ENCODE measurements at regions not wholly inside any gene's neighbourhood (a gene's known extent, or its start where the extent isn't known, plus 50 kb on each side); places are given as distances from the start of the nearest gene placed in this dataset.

DNA sequence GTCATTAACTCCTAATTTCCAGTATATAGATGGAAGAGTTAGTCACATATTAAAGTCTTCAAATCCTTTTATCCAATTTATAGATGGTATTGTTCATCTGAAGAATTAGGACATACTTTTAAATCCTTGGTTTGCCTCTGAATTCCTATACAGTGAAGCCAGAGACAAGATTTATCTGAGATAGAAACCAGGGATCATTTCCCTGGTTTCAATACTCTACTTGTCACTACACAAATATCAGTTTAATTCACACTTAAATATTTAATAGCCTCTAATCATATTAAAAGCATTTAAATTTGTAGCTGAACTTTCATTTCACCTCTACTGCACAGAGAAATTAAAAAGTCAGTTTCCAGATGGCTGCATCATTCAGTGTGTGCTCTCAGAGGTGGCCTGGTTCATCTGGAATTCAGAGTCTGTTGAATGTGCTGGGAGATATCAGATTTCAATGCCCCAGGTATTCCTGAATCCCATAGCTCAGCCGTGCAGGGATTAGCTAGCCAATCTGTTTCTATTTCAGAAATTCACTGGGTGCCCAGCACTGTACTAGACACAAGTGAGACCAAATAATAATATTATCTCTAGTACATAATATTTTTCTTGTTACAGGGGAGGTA, 344.3 kb downstream of the AASDHPPT start:
- Mint-ChIP-seq H3K27ac (ENCODE audit: unreplicated experiment) (no peak overlapping the region), H3K4me3 (ENCODE audit: unreplicated experiment) (no peak overlapping the region), H3K4me1 (ENCODE audit: unreplicated experiment) (no peaks in the 10 kb centered on the region), H3K27me3 (ENCODE audit: unreplicated experiment) (peaks cover under 1% of the 10 kb centered on the region), H3K36me3 (ENCODE audit: low read depth, unreplicated experiment) (no peaks in the 10 kb centered on the region), H3K9me3 (ENCODE audit: unreplicated experiment) (no peaks in the 10 kb centered on the region)
- no peak for DNase-seq (ENCODE audit: low spot score)
- TF ChIP-seq, protein P1, sequence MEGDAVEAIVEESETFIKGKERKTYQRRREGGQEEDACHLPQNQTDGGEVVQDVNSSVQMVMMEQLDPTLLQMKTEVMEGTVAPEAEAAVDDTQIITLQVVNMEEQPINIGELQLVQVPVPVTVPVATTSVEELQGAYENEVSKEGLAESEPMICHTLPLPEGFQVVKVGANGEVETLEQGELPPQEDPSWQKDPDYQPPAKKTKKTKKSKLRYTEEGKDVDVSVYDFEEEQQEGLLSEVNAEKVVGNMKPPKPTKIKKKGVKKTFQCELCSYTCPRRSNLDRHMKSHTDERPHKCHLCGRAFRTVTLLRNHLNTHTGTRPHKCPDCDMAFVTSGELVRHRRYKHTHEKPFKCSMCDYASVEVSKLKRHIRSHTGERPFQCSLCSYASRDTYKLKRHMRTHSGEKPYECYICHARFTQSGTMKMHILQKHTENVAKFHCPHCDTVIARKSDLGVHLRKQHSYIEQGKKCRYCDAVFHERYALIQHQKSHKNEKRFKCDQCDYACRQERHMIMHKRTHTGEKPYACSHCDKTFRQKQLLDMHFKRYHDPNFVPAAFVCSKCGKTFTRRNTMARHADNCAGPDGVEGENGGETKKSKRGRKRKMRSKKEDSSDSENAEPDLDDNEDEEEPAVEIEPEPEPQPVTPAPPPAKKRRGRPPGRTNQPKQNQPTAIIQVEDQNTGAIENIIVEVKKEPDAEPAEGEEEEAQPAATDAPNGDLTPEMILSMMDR (IDR thresholded peaks at IDR 0.05; ENCODE audit: unreplicated experiment), result no peak

DNA sequence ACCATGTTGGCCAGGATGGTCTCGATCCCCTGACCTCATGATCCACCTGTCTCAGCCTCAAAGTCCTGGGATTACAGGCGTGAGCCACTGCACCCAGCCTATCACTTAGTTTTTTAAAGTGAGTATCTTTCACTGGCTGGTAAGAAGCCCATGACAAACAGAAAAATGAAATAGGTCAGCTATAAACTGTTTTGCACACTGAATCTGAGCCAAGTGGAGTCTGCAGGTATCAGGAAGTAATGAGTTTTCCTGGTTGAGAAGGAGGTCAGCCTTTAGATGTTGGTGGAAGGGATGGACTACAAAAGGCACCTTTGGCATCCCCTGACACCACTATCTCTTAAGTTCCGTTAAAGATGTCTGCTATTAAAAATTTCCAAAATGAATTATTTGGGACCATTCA, 345.1 kb downstream of the AASDHPPT start:
- H3K27me3 Mint-ChIP-seq (ENCODE audit: unreplicated experiment), result no peaks in the 10 kb centered on the region
- H3K36me3 Mint-ChIP-seq (ENCODE audit: low read depth, unreplicated experiment), result no peaks in the 10 kb centered on the region
- TF ChIP-seq, protein P1 (IDR thresholded peaks at IDR 0.05; ENCODE audit: unreplicated experiment), result no peak
- H3K27ac Mint-ChIP-seq (ENCODE audit: unreplicated experiment), result no peak overlapping the region
- no peaks in the 10 kb centered on the region for H3K4me1 Mint-ChIP-seq (ENCODE audit: unreplicated experiment)
- no peaks in the 10 kb centered on the region for H3K9me3 Mint-ChIP-seq (ENCODE audit: unreplicated experiment)
- no peak for DNase-seq (ENCODE audit: low spot score)
- H3K4me3 Mint-ChIP-seq (ENCODE audit: unreplicated experiment), result no peak overlapping the region

DNA sequence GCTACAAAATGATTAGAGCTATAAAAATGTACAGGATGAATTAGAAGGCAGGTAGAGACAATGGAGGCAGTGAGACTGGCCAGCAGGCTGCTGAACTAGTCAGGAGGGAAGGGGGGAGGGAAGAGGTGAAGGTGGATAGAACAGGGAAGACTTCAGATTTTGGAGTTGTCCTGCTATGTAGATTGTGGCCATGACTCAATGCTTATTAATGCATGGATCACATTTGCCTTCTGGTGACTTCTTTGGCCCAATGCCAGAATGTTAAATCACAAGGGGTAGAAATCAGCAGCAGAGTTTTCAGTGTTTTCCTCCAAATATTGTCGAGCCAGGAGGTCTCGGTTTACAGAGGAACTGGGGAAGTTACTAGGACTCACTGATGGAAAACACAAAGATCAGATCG, 346.6 kb downstream of the AASDHPPT start:
- no peaks in the 10 kb centered on the region for H3K4me1 Mint-ChIP-seq (ENCODE audit: unreplicated experiment)
- no peak for DNase-seq (ENCODE audit: low spot score)
- no peak overlapping the region for H3K4me3 Mint-ChIP-seq (ENCODE audit: unreplicated experiment)
- H3K9me3 Mint-ChIP-seq (ENCODE audit: unreplicated experiment), result no peaks in the 10 kb centered on the region
- no peaks in the 10 kb centered on the region for H3K27me3 Mint-ChIP-seq (ENCODE audit: unreplicated experiment)
- H3K36me3 Mint-ChIP-seq (ENCODE audit: low read depth, unreplicated experiment), result no peaks in the 10 kb centered on the region
- TF ChIP-seq, protein P1 (IDR thresholded peaks at IDR 0.05; ENCODE audit: unreplicated experiment), result no peak
- no peak overlapping the region for H3K27ac Mint-ChIP-seq (ENCODE audit: unreplicated experiment)

DNA sequence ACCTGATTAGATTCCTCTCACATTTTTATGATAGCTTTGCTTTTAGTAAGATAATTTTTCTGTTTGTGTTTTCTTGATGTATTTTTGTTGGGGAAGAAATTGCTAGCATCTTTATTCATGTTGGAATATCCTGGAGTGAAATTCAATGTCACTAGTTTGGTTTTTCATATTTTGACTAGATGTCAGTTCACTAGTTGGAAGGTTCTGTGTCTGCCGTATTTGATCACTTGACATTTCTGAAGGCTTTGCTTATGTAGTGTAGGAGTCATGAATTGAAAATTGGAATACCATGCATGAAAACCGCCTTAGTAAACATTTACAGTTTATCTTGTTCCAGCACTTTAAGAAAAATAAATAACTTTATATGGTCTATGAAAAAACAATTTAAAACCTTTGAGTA, 348.4 kb downstream of the AASDHPPT start:
- H3K27ac Mint-ChIP-seq (ENCODE audit: unreplicated experiment), result no peak overlapping the region
- TF ChIP-seq, protein P1 (IDR thresholded peaks at IDR 0.05; ENCODE audit: unreplicated experiment), result no peak

DNA sequence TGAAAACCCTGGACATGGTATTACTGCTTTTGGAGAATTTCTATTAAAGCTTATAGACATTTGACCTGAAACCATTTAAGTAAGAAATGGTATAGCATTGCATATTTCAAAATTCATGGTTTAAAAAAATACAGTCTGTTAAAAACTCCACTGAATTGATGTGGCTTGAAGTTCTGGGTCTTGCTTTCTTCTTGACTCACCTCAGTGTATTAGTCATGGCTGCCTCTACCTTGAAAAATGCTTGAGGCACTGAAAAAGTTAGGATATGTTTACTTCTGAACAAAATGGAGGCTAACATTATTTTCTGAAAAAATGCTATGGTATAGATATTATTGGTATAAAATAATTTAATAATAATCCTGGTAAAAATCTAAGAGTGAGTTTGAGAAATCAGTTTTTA, 349.2 kb downstream of the AASDHPPT start:
- no peaks in the 10 kb centered on the region for H3K4me1 Mint-ChIP-seq (ENCODE audit: unreplicated experiment)
- H3K4me3 Mint-ChIP-seq (ENCODE audit: unreplicated experiment), result no peak overlapping the region
- H3K27ac Mint-ChIP-seq (ENCODE audit: unreplicated experiment), result no peak overlapping the region
- H3K36me3 Mint-ChIP-seq (ENCODE audit: low read depth, unreplicated experiment), result no peaks in the 10 kb centered on the region
- TF ChIP-seq, protein P1 (IDR thresholded peaks at IDR 0.05; ENCODE audit: unreplicated experiment), result no peak
- no peaks in the 10 kb centered on the region for H3K9me3 Mint-ChIP-seq (ENCODE audit: unreplicated experiment)
- no peaks in the 10 kb centered on the region for H3K27me3 Mint-ChIP-seq (ENCODE audit: unreplicated experiment)
- no peak for DNase-seq (ENCODE audit: low spot score)

More for the DNA sequence above, 348.4 kb downstream of the AASDHPPT start:
- Mint-ChIP-seq H3K4me3 (ENCODE audit: unreplicated experiment) (no peak overlapping the region), H3K27me3 (ENCODE audit: unreplicated experiment) (no peaks in the 10 kb centered on the region), H3K9me3 (ENCODE audit: unreplicated experiment) (no peaks in the 10 kb centered on the region), H3K36me3 (ENCODE audit: low read depth, unreplicated experiment) (no peaks in the 10 kb centered on the region), H3K4me1 (ENCODE audit: unreplicated experiment) (no peaks in the 10 kb centered on the region)
- no peak for DNase-seq (ENCODE audit: low spot score)

All from endothelial cell (in vitro differentiated cells).